GM18505 (cell line): ENCODE measurements at regions not wholly inside any gene's neighbourhood (a gene's known extent, or its start where the extent isn't known, plus 50 kb on each side); places are given as distances from the start of the nearest gene placed in this dataset.

Experiments used
- ATAC-seq: cut with Tn5 transposase; IDR thresholded peaks from one replicate; pipeline ENCODE4 v1.9.1; 2021; ENCODE audit not compliant: unreplicated experiment
- POLR2A ChIP-seq: IDR thresholded peaks from 4 replicates; pipeline ENCODE4 v1.6.1; 2011; ENCODE audit warnings: borderline replicate concordance; ENCODE audit not compliant: insufficient read depth, insufficient read length; ENCODE audit errors: extremely low read depth

GRCh38 chr6:21955951-21956350, 340.9 kb downstream of the PRL start:
- no peak for ATAC-seq
- no peak for TF ChIP-seq POLR2A

GRCh38 chr6:21958428-21958827, 338.4 kb downstream of the PRL start:
- TF ChIP-seq POLR2A, result no peak
- ATAC-seq, result no peak

GRCh38 chr6:21961226-21961625, 335.6 kb downstream of the PRL start:
- no peak for ATAC-seq
- no peak for TF ChIP-seq POLR2A

GRCh38 chr6:21965016-21965415, 331.8 kb downstream of the PRL start:
- TF ChIP-seq POLR2A, result no peak
- no peak for ATAC-seq

- ATAC-seq, result no peak
- no peak for TF ChIP-seq POLR2A
These were observed 330.8 kb downstream of the PRL start for GRCh38 chr6:21965953-21966539.

- no peak for ATAC-seq
- TF ChIP-seq POLR2A, result no peak
These were observed 329.5 kb downstream of the PRL start for GRCh38 chr6:21967056-21967974.

- no peak for ATAC-seq
These were observed 328.4 kb downstream of the PRL start for GRCh38 chr6:21968411-21968810.

GRCh38 chr6:21969192-21969591, 327.6 kb downstream of the PRL start:
- TF ChIP-seq POLR2A, result no peak
- ATAC-seq, result no peak

More at GRCh38 chr6:21968411-21968810, 328.4 kb downstream of the PRL start:
- no peak for TF ChIP-seq POLR2A

GRCh38 chr6:21970569-21971300, 326.1 kb downstream of the PRL start:
- ATAC-seq, result no peak
- TF ChIP-seq POLR2A, result no peak

GRCh38 chr6:21971541-21971940, 325.3 kb downstream of the PRL start:
- TF ChIP-seq POLR2A, result no peak
- ATAC-seq, result no peak

- no peak for ATAC-seq
These were observed 324.3 kb downstream of the PRL start for GRCh38 chr6:21972516-21972915.

GRCh38 chr6:21977346-21977745, 319.5 kb downstream of the PRL start:
- no peak for TF ChIP-seq POLR2A
- ATAC-seq, result no peak

More at GRCh38 chr6:21972516-21972915, 324.3 kb downstream of the PRL start:
- no peak for TF ChIP-seq POLR2A

GRCh38 chr6:21981235-21981833, 315.5 kb downstream of the PRL start:
- no peak for ATAC-seq
- TF ChIP-seq POLR2A, result no peak
